ENCODE measurements at regions not wholly inside any gene's neighbourhood (a gene's known extent, or its start where the extent isn't known, plus 50 kb on each side); places are given as distances from the start of the nearest gene placed in this dataset.
"Not testable (repeated sequence)": the region's sequence is repeated elsewhere in the genome, so short reads cannot be mapped to it uniquely, and the experiment has no call there.

GRCh38 chr2:37722971-37723370 lies 51.5 kb upstream of the CDC42EP3 start:
- not testable (repeated sequence) for H3K4me1 Mint-ChIP-seq (ENCODE audit: low read depth); DNase-seq (ENCODE audit: low spot score); H3K27ac Mint-ChIP-seq; H3K4me3 Mint-ChIP-seq; H3K36me3 Mint-ChIP-seq (ENCODE audit: low read depth); H3K9me3 Mint-ChIP-seq
- peaks cover 11% of the 10 kb centered on the region for H3K27me3 Mint-ChIP-seq (ENCODE audit: low read depth)

GRCh38 chr2:37730037-37730818 lies 58.8 kb upstream of the CDC42EP3 start:
- Mint-ChIP-seq H3K27me3 (ENCODE audit: low read depth) (peaks cover 13% of the 10 kb centered on the region), H3K4me3 (no peak overlapping the region), H3K9me3 (no peaks in the 10 kb centered on the region), H3K27ac (no peak overlapping the region), H3K36me3 (ENCODE audit: low read depth) (no peaks in the 10 kb centered on the region), H3K4me1 (ENCODE audit: low read depth) (no peaks in the 10 kb centered on the region)
- DNase-seq (ENCODE audit: low spot score) = no peak

GRCh38 chr2:37732412-37732811 lies 61.0 kb upstream of the CDC42EP3 start:
- not testable (repeated sequence) for H3K4me3 Mint-ChIP-seq; DNase-seq (ENCODE audit: low spot score); H3K27ac Mint-ChIP-seq; H3K4me1 Mint-ChIP-seq (ENCODE audit: low read depth); H3K9me3 Mint-ChIP-seq; H3K36me3 Mint-ChIP-seq (ENCODE audit: low read depth)
- peaks cover 10% of the 10 kb centered on the region for H3K27me3 Mint-ChIP-seq (ENCODE audit: low read depth)

- H3K36me3 Mint-ChIP-seq (ENCODE audit: low read depth) = no peaks in the 10 kb centered on the region
- H3K27ac Mint-ChIP-seq = no peak overlapping the region
- H3K9me3 Mint-ChIP-seq = no peaks in the 10 kb centered on the region
- H3K27me3 Mint-ChIP-seq (ENCODE audit: low read depth) = peaks cover 10% of the 10 kb centered on the region
- no peaks in the 10 kb centered on the region for H3K4me1 Mint-ChIP-seq (ENCODE audit: low read depth)
- no peak for DNase-seq (ENCODE audit: low spot score)
- H3K4me3 Mint-ChIP-seq = no peak overlapping the region
These were observed 61.8 kb upstream of the CDC42EP3 start for GRCh38 chr2:37733251-37733650.

- not testable (repeated sequence) for H3K4me1 Mint-ChIP-seq (ENCODE audit: low read depth); H3K36me3 Mint-ChIP-seq (ENCODE audit: low read depth); DNase-seq (ENCODE audit: low spot score); H3K9me3 Mint-ChIP-seq; H3K27ac Mint-ChIP-seq; H3K4me3 Mint-ChIP-seq
- H3K27me3 Mint-ChIP-seq (ENCODE audit: low read depth) = peaks cover 10% of the 10 kb centered on the region
These were observed 62.5 kb upstream of the CDC42EP3 start for GRCh38 chr2:37733955-37734354.

GRCh38 chr2:37734891-37735523 lies 63.6 kb upstream of the CDC42EP3 start:
- H3K27ac Mint-ChIP-seq; H3K36me3 Mint-ChIP-seq (ENCODE audit: low read depth); H3K9me3 Mint-ChIP-seq; DNase-seq (ENCODE audit: low spot score); H3K4me3 Mint-ChIP-seq; H3K4me1 Mint-ChIP-seq (ENCODE audit: low read depth): not testable (repeated sequence)
- peaks cover 10% of the 10 kb centered on the region for H3K27me3 Mint-ChIP-seq (ENCODE audit: low read depth)

GRCh38 chr2:37735524-37735910 lies 64.1 kb upstream of the CDC42EP3 start:
- DNase-seq (ENCODE audit: low spot score); H3K36me3 Mint-ChIP-seq (ENCODE audit: low read depth); H3K27ac Mint-ChIP-seq; H3K4me1 Mint-ChIP-seq (ENCODE audit: low read depth); H3K4me3 Mint-ChIP-seq; H3K9me3 Mint-ChIP-seq: not testable (repeated sequence)
- peaks cover 10% of the 10 kb centered on the region for H3K27me3 Mint-ChIP-seq (ENCODE audit: low read depth)

- Mint-ChIP-seq H3K36me3 (ENCODE audit: low read depth) (no peaks in the 10 kb centered on the region), H3K27ac (no peak overlapping the region), H3K4me1 (ENCODE audit: low read depth) (no peaks in the 10 kb centered on the region), H3K9me3 (no peaks in the 10 kb centered on the region), H3K4me3 (no peak overlapping the region), H3K27me3 (ENCODE audit: low read depth) (peaks cover 7% of the 10 kb centered on the region)
- no peak for DNase-seq (ENCODE audit: low spot score)
These were observed 66.1 kb upstream of the CDC42EP3 start for GRCh38 chr2:37737507-37737906.

GRCh38 chr2:37738266-37738885 lies 66.9 kb upstream of the CDC42EP3 start:
- H3K27me3 Mint-ChIP-seq (ENCODE audit: low read depth) = peaks cover 4% of the 10 kb centered on the region
- no peak for DNase-seq (ENCODE audit: low spot score)
- H3K36me3 Mint-ChIP-seq (ENCODE audit: low read depth) = no peaks in the 10 kb centered on the region
- no peaks in the 10 kb centered on the region for H3K9me3 Mint-ChIP-seq
- no peak overlapping the region for H3K27ac Mint-ChIP-seq
- no peaks in the 10 kb centered on the region for H3K4me1 Mint-ChIP-seq (ENCODE audit: low read depth)
- H3K4me3 Mint-ChIP-seq = no peak overlapping the region

GRCh38 chr2:37739153-37739552 lies 67.7 kb upstream of the CDC42EP3 start:
- Mint-ChIP-seq H3K36me3 (ENCODE audit: low read depth) (no peaks in the 10 kb centered on the region), H3K27me3 (ENCODE audit: low read depth) (peaks cover 5% of the 10 kb centered on the region), H3K4me1 (ENCODE audit: low read depth) (no peaks in the 10 kb centered on the region), H3K27ac (no peak overlapping the region), H3K9me3 (no peaks in the 10 kb centered on the region), H3K4me3 (no peak overlapping the region)
- DNase-seq (ENCODE audit: low spot score) = no peak

GRCh38 chr2:37740164-37740739 lies 68.8 kb upstream of the CDC42EP3 start:
- H3K27me3 Mint-ChIP-seq (ENCODE audit: low read depth) = peaks cover 3% of the 10 kb centered on the region
- H3K36me3 Mint-ChIP-seq (ENCODE audit: low read depth) = no peaks in the 10 kb centered on the region
- no peak overlapping the region for H3K4me3 Mint-ChIP-seq
- no peak overlapping the region for H3K27ac Mint-ChIP-seq
- DNase-seq (ENCODE audit: low spot score) = no peak
- no peaks in the 10 kb centered on the region for H3K9me3 Mint-ChIP-seq
- no peaks in the 10 kb centered on the region for H3K4me1 Mint-ChIP-seq (ENCODE audit: low read depth)

- H3K9me3 Mint-ChIP-seq = no peaks in the 10 kb centered on the region
- H3K4me1 Mint-ChIP-seq (ENCODE audit: low read depth) = no peaks in the 10 kb centered on the region
- H3K27ac Mint-ChIP-seq = no peak overlapping the region
- no peak overlapping the region for H3K4me3 Mint-ChIP-seq
- no peak for DNase-seq (ENCODE audit: low spot score)
- H3K36me3 Mint-ChIP-seq (ENCODE audit: low read depth) = no peaks in the 10 kb centered on the region
- peaks cover 6% of the 10 kb centered on the region for H3K27me3 Mint-ChIP-seq (ENCODE audit: low read depth)
These were observed 70.8 kb upstream of the CDC42EP3 start for GRCh38 chr2:37742286-37742685.

GRCh38 chr2:37744010-37744409 lies 72.6 kb upstream of the CDC42EP3 start:
- Mint-ChIP-seq H3K27ac (no peak overlapping the region), H3K36me3 (ENCODE audit: low read depth) (no peaks in the 10 kb centered on the region), H3K4me1 (ENCODE audit: low read depth) (no peaks in the 10 kb centered on the region), H3K9me3 (no peaks in the 10 kb centered on the region), H3K4me3 (no peak overlapping the region), H3K27me3 (ENCODE audit: low read depth) (peaks cover 9% of the 10 kb centered on the region)
- no peak for DNase-seq (ENCODE audit: low spot score)

- not testable (repeated sequence) for H3K27me3 Mint-ChIP-seq (ENCODE audit: low read depth); H3K4me1 Mint-ChIP-seq (ENCODE audit: low read depth); DNase-seq (ENCODE audit: low spot score); H3K27ac Mint-ChIP-seq; H3K9me3 Mint-ChIP-seq; H3K4me3 Mint-ChIP-seq; H3K36me3 Mint-ChIP-seq (ENCODE audit: low read depth)
These were observed 73.5 kb upstream of the CDC42EP3 start for GRCh38 chr2:37744961-37745360.

Measured in T-helper 2 cell treated with Interferon-gamma antibody and Interleukin-4, amounts not matched to agents 5 μg/mL and 100 μg/mL, for 36 hours (primary cell).